GM12878 (cell line): ENCODE measurements at regions not wholly inside any gene's neighbourhood (a gene's known extent, or its start where the extent isn't known, plus 50 kb on each side); places are given as distances from the start of the nearest gene placed in this dataset.

Source experiments
- CREB1 ChIP-seq: IDR thresholded peaks from 2 replicates; pipeline ENCODE4 v1.6.1; 2012; ENCODE audit warnings: low read depth, mild to moderate bottlenecking, inconsistent platforms
- EP300 ChIP-seq, 2 experiments: fragments of 150-350 bp in 1 of 2; IDR thresholded peaks; 2 replicates each; pipeline ENCODE4 v1.6.1; 2011 to 2012; ENCODE audit warnings: low read depth in 2 of 2, low read length in 2 of 2, borderline replicate concordance in 1 of 2, improper control_type of control experiment in 1 of 2, inconsistent platforms in 1 of 2; ENCODE audit not compliant: control insufficient read depth in 1 of 2
- JUND ChIP-seq: IDR thresholded peaks from 2 replicates; pipeline ENCODE4 v1.6.1; 2012; ENCODE audit warnings: low read depth, mild to moderate bottlenecking, low read length, improper control_type of control experiment, moderate library complexity
- KDM1A ChIP-seq: fragments of 200-600 bp; sonication (generic); IDR thresholded peaks from 2 replicates; pipeline ENCODE4 v1.6.1; 2016; ENCODE audit warnings: borderline replicate concordance
- MEF2A ChIP-seq: IDR thresholded peaks from 2 replicates; pipeline ENCODE4 v1.6.1; 2011; ENCODE audit warnings: low read depth, mild to moderate bottlenecking, low read length, moderate library complexity; ENCODE audit not compliant: insufficient read depth
- MXI1 ChIP-seq: fragments of 150-350 bp; IDR thresholded peaks from 2 replicates; pipeline ENCODE4 v1.6.1; 2011; ENCODE audit warnings: low read depth, mild to moderate bottlenecking, inconsistent platforms, low read length, improper control_type of control experiment
- NFIC ChIP-seq: IDR thresholded peaks from 2 replicates; pipeline ENCODE4 v1.6.1; 2012; ENCODE audit warnings: low read depth, mild to moderate bottlenecking, inconsistent platforms, low read length, moderate library complexity
- NR2F1 ChIP-seq: fragments of 450-650 bp; conservative IDR thresholded peaks from 2 replicates; pipeline ENCODE4 v1.6.1; 2017; ENCODE audit warnings: mild to moderate bottlenecking
- POLR2AphosphoS5 ChIP-seq: IDR thresholded peaks from 2 replicates; pipeline ENCODE4 v1.6.1; 2011; ENCODE audit warnings: mild to moderate bottlenecking, low read length, inconsistent platforms
- SIX5 ChIP-seq: IDR thresholded peaks from 2 replicates; pipeline ENCODE4 v1.6.1; 2011; ENCODE audit warnings: mild to moderate bottlenecking, low read depth, low read length, moderate library complexity; ENCODE audit not compliant: severe bottlenecking
- TF ChIP-seq, protein P1 (sequence below): fragments of 450-650 bp; IDR thresholded peaks from 2 replicates; pipeline ENCODE4 v1.6.1; 2017; ENCODE audit warnings: mild to moderate bottlenecking, low read depth, inconsistent platforms; ENCODE audit not compliant: poor library complexity, severe bottlenecking
- TF ChIP-seq, protein P2 (sequence below): IDR thresholded peaks from 2 replicates; pipeline ENCODE4 v1.6.1; 2011; ENCODE audit warnings: borderline replicate concordance, low read depth, mild to moderate bottlenecking, moderate library complexity, low read length; ENCODE audit not compliant: insufficient read depth, poor library complexity, severe bottlenecking
- TF ChIP-seq, protein P3 (sequence below), 3 experiments: IDR thresholded peaks in 2 of 3; conservative IDR thresholded peaks in 1 of 3; 2 replicates each; pipeline ENCODE4 v1.5.1; 2011; ENCODE audit warnings: low read depth in 3 of 3, low read length in 3 of 3, mild to moderate bottlenecking in 3 of 3, control low read depth in 2 of 3, moderate library complexity in 2 of 3, inconsistent platforms in 1 of 3, mixed read lengths in 1 of 3; ENCODE audit not compliant: control insufficient read depth in 2 of 3, insufficient read depth in 1 of 3; ENCODE audit errors: extremely low read depth in 1 of 3
- TF ChIP-seq, protein P4 (sequence below): fragments of 450-650 bp; IDR thresholded peaks from 2 replicates; pipeline ENCODE4 v1.6.1; 2014; ENCODE audit warnings: mild to moderate bottlenecking

DNA sequence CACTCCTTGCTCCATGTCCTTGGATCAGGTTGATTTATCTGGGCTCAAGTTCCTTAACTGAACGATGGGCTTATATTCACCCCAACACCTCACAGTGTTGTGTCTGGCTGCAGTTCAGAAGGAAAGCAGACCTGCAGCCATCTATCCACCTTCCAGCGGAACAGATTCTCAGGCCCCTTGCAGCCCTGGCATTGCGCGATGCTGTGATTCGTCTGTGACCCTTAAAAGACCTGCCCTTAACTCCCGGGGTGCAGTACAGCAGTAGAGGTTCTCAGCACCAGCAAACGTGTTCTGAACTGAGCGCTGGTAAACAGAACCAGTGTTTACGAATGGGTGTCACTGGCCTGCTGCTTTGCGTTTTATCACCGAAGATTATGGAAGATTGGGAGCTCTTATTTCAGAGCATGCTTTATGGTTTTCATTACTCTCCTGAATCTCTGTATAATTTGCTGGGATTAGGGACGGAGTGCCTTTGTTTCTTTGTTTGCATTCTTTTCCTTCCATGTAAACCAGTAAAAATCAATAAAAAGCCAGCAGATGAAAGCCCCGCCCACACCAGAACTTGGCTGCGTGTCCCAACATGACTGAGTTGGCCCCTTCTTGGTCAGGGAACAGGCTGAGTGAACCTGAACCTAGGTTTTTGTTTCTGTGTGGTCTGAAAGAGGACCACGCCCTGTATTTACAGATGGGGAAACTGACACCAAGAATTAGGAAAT lies 286.7 kb upstream of the CRY1 start:
- TF ChIP-seq, protein P1, sequence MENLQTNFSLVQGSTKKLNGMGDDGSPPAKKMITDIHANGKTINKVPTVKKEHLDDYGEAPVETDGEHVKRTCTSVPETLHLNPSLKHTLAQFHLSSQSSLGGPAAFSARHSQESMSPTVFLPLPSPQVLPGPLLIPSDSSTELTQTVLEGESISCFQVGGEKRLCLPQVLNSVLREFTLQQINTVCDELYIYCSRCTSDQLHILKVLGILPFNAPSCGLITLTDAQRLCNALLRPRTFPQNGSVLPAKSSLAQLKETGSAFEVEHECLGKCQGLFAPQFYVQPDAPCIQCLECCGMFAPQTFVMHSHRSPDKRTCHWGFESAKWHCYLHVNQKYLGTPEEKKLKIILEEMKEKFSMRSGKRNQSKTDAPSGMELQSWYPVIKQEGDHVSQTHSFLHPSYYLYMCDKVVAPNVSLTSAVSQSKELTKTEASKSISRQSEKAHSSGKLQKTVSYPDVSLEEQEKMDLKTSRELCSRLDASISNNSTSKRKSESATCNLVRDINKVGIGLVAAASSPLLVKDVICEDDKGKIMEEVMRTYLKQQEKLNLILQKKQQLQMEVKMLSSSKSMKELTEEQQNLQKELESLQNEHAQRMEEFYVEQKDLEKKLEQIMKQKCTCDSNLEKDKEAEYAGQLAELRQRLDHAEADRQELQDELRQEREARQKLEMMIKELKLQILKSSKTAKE, result no peak
- no peak for TF ChIP-seq EP300 (IDR thresholded peaks at IDR 0.05; ENCODE audit: borderline replicate concordance in 1 of 2, control insufficient read depth in 1 of 2, low read depth in 2 of 2, low read length in 2 of 2)
- TF ChIP-seq SIX5, result no peak
- TF ChIP-seq, protein P2, sequence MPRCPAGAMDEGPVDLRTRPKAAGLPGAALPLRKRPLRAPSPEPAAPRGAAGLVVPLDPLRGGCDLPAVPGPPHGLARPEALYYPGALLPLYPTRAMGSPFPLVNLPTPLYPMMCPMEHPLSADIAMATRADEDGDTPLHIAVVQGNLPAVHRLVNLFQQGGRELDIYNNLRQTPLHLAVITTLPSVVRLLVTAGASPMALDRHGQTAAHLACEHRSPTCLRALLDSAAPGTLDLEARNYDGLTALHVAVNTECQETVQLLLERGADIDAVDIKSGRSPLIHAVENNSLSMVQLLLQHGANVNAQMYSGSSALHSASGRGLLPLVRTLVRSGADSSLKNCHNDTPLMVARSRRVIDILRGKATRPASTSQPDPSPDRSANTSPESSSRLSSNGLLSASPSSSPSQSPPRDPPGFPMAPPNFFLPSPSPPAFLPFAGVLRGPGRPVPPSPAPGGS, result no peak
- no peak for TF ChIP-seq NFIC
- TF ChIP-seq, protein P3, sequence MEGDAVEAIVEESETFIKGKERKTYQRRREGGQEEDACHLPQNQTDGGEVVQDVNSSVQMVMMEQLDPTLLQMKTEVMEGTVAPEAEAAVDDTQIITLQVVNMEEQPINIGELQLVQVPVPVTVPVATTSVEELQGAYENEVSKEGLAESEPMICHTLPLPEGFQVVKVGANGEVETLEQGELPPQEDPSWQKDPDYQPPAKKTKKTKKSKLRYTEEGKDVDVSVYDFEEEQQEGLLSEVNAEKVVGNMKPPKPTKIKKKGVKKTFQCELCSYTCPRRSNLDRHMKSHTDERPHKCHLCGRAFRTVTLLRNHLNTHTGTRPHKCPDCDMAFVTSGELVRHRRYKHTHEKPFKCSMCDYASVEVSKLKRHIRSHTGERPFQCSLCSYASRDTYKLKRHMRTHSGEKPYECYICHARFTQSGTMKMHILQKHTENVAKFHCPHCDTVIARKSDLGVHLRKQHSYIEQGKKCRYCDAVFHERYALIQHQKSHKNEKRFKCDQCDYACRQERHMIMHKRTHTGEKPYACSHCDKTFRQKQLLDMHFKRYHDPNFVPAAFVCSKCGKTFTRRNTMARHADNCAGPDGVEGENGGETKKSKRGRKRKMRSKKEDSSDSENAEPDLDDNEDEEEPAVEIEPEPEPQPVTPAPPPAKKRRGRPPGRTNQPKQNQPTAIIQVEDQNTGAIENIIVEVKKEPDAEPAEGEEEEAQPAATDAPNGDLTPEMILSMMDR (IDR thresholded peaks at IDR 0.05 in 2 of 3, conservative IDR thresholded peaks at IDR 0.05 in 1 of 3; ENCODE audit: control insufficient read depth in 2 of 3, extremely low read depth in 1 of 3, insufficient read depth in 1 of 3, low read depth in 3 of 3, low read length in 3 of 3), result no peak
- TF ChIP-seq POLR2AphosphoS5, result no peak
- no peak for TF ChIP-seq JUND
- TF ChIP-seq NR2F1, result no peak
- TF ChIP-seq KDM1A, result no peak
- no peak for TF ChIP-seq CREB1
- TF ChIP-seq, protein P4, sequence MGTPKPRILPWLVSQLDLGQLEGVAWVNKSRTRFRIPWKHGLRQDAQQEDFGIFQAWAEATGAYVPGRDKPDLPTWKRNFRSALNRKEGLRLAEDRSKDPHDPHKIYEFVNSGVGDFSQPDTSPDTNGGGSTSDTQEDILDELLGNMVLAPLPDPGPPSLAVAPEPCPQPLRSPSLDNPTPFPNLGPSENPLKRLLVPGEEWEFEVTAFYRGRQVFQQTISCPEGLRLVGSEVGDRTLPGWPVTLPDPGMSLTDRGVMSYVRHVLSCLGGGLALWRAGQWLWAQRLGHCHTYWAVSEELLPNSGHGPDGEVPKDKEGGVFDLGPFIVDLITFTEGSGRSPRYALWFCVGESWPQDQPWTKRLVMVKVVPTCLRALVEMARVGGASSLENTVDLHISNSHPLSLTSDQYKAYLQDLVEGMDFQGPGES, result no peak
- TF ChIP-seq MXI1, result no peak
- no peak for TF ChIP-seq MEF2A
